T-helper 2 cell (primary cell): ENCODE measurements at regions not wholly inside any gene's neighbourhood (a gene's known extent, or its start where the extent isn't known, plus 50 kb on each side); places are given as distances from the start of the nearest gene placed in this dataset.
"Not testable (repeated sequence)": the region's sequence is repeated elsewhere in the genome, so short reads cannot be mapped to it uniquely, and the experiment has no call there.

Experiments
- DNase-seq, 5 experiments: peaks; one replicate each; pipeline versions ENCODE4 v3.0.0 to v3.0.0-alpha.2; 2012 to 2022

DNA sequence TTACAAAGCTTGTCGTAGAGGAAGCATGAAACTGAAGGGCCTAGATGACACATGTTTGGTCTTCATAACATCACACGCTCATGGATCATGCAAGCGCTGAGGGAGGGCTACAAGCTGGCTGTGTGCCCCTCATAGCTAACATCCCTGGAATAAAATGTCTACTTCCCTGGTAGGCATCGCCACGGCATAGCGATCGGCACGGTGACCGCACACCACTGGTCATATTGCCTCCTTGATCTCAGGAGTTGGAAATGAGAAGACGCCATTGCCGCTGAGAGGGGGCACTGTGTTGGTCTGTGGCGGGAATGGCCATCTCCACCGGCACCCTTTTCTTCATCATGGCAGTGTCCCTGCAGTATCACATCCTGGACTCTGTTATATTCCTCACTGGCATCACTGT lies 50.1 kb upstream of the TUBA3E start:
- not testable (repeated sequence) for DNase-seq
